NT2/D1 (cell line): ENCODE measurements at regions not wholly inside any gene's neighbourhood (a gene's known extent, or its start where the extent isn't known, plus 50 kb on each side); places are given as distances from the start of the nearest gene placed in this dataset.

Experiments used
- DNase-seq: peaks from one replicate; pipeline ENCODE4 v3.0.0-alpha.2; 2011; ENCODE audit warnings: low read depth, low spot score
- H3K27me3 ChIP-seq: 2 replicates; pipeline ENCODE4 v1.6.0; 2011; ENCODE audit warnings: mild to moderate bottlenecking; ENCODE audit not compliant: insufficient read length, insufficient read depth
- H3K36me3 ChIP-seq: 2 replicates; pipeline ENCODE4 v1.6.1; 2011; ENCODE audit warnings: mild to moderate bottlenecking, low read length, mixed read lengths; ENCODE audit not compliant: insufficient read depth, insufficient read length
- H3K4me1 ChIP-seq: 2 replicates; pipeline ENCODE4 v1.5.1; 2011; ENCODE audit not compliant: insufficient read depth, insufficient read length
- H3K4me3 ChIP-seq: 2 replicates; pipeline ENCODE4 v1.5.1; 2011; ENCODE audit warnings: low read depth; ENCODE audit not compliant: insufficient read length
- H3K9ac ChIP-seq: 2 replicates; pipeline ENCODE4 v1.6.0; 2011; ENCODE audit warnings: low read depth; ENCODE audit not compliant: insufficient read length
- H3K9me3 ChIP-seq: 2 replicates; pipeline ENCODE4 v1.5.1; 2011; ENCODE audit warnings: mild to moderate bottlenecking, low read length; ENCODE audit not compliant: insufficient read depth
- SUZ12 ChIP-seq: IDR thresholded peaks from 2 replicates; pipeline ENCODE4 v1.6.1; 2011; ENCODE audit not compliant: insufficient read length, insufficient read depth; ENCODE audit errors: extremely low read depth
- YY1 ChIP-seq: IDR thresholded peaks from 2 replicates; pipeline ENCODE4 v1.6.1; 2011; ENCODE audit not compliant: insufficient read length, insufficient read depth
- ZNF274 ChIP-seq: IDR thresholded peaks from 2 replicates; pipeline ENCODE4 v1.6.1; 2011; ENCODE audit warnings: mild to moderate bottlenecking, low read depth, low read length

DNA sequence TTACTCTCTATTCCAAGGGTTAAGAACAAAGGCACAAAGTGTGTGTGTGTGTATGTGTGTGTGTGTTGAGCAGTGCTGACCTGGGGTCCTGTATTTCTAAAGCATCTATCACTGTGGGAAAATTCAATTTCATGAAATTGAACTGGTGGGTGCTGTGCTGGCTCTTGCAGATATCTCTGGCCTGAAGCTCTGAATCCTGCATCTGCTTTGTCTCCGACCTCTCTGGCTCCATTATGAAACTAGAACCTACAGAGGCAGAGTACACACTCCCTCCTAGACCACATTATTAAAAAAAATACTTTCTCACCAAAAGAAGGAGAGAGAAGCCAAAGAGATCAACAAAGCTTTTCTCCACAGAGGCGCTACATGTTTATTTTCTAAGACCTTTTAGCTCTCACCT lies 88.4 kb upstream of the PDE4B start:
- no peak for TF ChIP-seq ZNF274
- no peak for TF ChIP-seq SUZ12
- no peak for TF ChIP-seq YY1
- no peak overlapping the region for H3K9ac ChIP-seq
- H3K27me3 ChIP-seq, result no peaks in the 10 kb centered on the region
- H3K9me3 ChIP-seq, result no peaks in the 10 kb centered on the region
- H3K36me3 ChIP-seq, result no peaks in the 10 kb centered on the region
- DNase-seq, result no peak
- no peaks in the 10 kb centered on the region for H3K4me1 ChIP-seq
- H3K4me3 ChIP-seq, result no peak overlapping the region

DNA sequence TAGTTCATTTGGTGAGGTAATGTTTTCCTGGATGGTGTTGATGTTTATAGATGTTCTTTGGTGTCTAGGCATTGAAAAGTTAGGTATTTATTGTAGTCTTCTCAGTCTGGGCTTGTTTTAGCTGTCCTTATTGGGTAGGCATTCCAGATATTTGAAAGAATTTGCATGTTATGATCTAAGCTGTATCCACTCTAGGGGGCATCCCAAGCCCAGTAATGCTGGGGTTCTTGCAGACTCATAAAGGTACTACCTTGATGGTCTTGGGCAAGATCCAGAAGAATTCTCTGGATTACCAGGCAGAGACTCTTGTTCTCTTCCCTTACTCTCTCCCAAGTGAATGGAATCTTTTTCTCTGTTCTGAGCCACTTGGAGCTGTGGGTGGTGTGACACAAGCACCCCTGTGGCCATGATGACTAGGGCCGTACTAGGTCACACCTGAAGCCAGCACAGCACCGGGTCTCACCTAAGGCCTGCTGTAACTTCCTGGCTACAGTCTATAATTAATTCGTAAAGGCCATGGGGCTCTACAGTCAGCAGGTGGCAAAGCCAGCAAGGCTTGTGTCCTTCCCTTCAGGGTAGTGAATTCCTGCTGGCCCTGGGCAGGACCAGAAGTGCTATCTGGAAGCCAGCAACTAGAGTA lies 74.8 kb upstream of the PDE4B start:
- no peaks in the 10 kb centered on the region for H3K4me1 ChIP-seq
- H3K36me3 ChIP-seq, result no peaks in the 10 kb centered on the region
- no peak for TF ChIP-seq SUZ12
- no peak for TF ChIP-seq ZNF274
- no peak for TF ChIP-seq YY1
- no peaks in the 10 kb centered on the region for H3K9me3 ChIP-seq
- H3K27me3 ChIP-seq, result no peaks in the 10 kb centered on the region
- DNase-seq, result no peak
- no peak overlapping the region for H3K4me3 ChIP-seq
- no peak overlapping the region for H3K9ac ChIP-seq

DNA sequence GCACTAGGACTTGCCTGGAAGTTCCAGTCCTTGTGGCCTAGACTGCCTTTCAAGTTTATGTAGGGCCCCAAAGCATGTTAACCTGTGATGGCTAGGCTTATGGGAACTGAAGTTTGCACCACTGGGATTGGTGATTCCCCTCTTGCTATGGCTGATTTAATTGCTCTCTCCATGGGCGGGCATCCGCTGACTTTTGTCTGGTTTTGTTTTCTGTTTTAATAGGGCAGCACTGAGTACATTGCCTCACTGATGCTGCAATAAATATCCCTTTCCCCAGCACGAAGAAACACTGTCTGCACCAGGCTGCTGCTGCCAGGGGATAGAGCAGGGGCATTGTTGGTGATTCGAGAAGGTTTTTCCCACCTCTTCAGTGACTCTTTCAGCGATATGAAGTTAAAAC lies 73.3 kb upstream of the PDE4B start:
- Histone ChIP-seq H3K36me3 (no peaks in the 10 kb centered on the region), H3K9ac (no peak overlapping the region), H3K27me3 (no peaks in the 10 kb centered on the region), H3K4me1 (no peaks in the 10 kb centered on the region), H3K4me3 (no peak overlapping the region), H3K9me3 (no peaks in the 10 kb centered on the region)
- no peak for TF ChIP-seq SUZ12
- no peak for TF ChIP-seq YY1
- no peak for TF ChIP-seq ZNF274
- no peak for DNase-seq

DNA sequence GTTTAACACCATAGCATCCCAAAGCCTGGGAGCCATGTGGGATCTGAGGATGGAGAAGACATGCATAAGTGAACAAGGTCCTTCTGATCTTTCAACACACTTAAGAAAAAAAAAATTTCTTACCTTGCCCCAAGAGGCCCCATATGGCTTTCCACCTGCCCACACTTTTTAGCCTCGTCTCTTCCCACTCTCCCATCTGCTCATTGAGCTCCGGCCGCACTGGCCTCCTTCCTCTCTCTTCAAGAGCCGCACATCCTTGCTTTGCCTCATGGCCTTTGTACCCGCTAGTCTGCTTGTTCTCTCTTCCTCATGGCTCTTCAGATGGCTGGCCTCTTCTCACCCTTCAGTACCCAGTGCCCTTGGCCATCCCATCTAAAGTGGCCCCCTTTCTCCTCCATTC lies 70.2 kb upstream of the PDE4B start:
- no peak overlapping the region for H3K9ac ChIP-seq
- H3K9me3 ChIP-seq, result no peaks in the 10 kb centered on the region
- DNase-seq, result no peak
- no peaks in the 10 kb centered on the region for H3K36me3 ChIP-seq
- no peaks in the 10 kb centered on the region for H3K4me1 ChIP-seq
- TF ChIP-seq SUZ12 (no peak), ZNF274 (no peak), YY1 (no peak)
- H3K27me3 ChIP-seq, result no peaks in the 10 kb centered on the region
- H3K4me3 ChIP-seq, result no peak overlapping the region

DNA sequence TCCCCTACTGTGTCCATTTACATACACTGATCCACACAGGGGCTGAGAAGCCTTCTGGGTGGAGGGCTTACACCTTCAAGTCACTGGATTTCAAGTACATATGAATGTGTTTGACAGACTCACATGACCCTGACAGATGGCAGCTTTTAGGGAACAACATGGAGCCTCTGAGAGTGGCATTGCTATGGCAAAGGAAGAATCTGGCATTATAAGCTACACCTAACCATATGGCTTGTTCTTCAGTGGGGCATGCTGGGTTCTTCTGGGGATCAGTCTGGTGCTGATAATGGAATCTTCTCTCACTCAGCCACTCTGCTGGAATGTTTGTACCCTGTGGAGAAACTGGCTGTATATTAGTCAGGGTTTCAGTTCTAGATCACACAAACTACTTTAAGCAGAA lies 68.5 kb upstream of the PDE4B start:
- no peaks in the 10 kb centered on the region for H3K4me1 ChIP-seq
- H3K9ac ChIP-seq, result no peak overlapping the region
- H3K27me3 ChIP-seq, result no peaks in the 10 kb centered on the region
- DNase-seq, result no peak
- H3K9me3 ChIP-seq, result no peaks in the 10 kb centered on the region
- H3K36me3 ChIP-seq, result no peaks in the 10 kb centered on the region
- no peak for TF ChIP-seq SUZ12
- TF ChIP-seq ZNF274, result no peak
- no peak overlapping the region for H3K4me3 ChIP-seq

DNA sequence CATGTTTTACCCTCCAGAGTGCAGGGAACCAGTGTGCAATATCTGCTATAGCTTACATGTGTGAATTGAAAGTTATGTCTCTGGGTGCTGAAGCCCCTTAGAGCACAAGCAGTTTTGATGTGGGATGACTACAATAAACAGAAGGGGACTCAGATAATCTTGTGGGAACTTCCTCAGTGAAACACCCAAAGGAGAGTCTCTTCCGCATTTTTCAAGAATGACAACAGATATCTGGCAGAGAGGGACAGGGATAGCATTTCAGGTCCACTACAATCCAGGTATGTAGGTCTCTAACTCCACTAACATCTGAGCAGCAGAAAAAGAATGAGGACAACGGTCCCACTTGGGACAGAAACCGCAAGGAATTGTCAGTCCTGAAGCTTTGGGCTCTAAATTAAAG lies 67.6 kb upstream of the PDE4B start:
- Histone ChIP-seq H3K9ac (no peak overlapping the region), H3K9me3 (no peaks in the 10 kb centered on the region), H3K4me3 (no peak overlapping the region), H3K27me3 (no peaks in the 10 kb centered on the region), H3K36me3 (no peaks in the 10 kb centered on the region), H3K4me1 (no peaks in the 10 kb centered on the region)
- TF ChIP-seq ZNF274 (no peak), YY1 (no peak), SUZ12 (no peak)
- DNase-seq, result no peak

DNA sequence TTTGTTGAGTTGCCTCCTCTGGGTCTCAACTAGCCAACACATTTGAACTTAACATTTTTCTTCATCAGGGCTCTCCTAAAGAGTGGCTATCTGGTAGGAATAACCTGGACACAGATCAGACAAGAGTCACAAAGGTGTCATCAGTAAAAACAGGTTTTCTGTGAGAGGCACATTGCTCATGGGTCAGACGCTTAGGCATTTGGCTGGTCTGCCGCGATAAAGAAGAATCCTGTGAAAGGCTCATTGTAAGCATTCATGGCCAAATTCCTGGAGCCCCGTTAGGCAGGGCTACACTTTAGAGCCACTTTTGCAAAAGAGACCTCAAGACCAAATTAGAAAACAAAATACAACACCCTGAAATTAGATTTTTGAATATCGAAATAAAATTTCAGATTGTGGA lies 64.2 kb upstream of the PDE4B start:
- Histone ChIP-seq H3K36me3 (no peaks in the 10 kb centered on the region), H3K9me3 (no peaks in the 10 kb centered on the region), H3K9ac (no peak overlapping the region), H3K4me3 (no peak overlapping the region), H3K27me3 (no peaks in the 10 kb centered on the region), H3K4me1 (no peaks in the 10 kb centered on the region)
- no peak for DNase-seq
- TF ChIP-seq YY1, result no peak

DNA sequence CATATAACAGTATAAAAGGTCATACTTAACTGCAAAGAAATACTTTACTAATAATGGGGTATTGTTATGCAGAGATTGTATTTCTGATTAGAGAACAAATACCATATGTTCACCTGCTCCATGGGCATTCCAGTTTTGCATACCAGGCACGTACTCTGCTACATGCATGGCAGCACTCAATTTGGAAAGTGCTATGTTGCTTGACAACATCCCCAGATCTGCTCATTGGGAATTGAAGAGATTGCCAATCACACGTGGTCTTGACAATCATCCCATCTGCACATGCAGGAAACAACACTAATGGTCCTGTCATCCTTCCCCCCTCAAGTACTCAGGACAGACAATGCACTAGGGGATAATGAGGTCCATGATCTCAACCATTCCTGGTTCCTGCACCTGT lies 63.4 kb upstream of the PDE4B start:
- Histone ChIP-seq H3K4me3 (no peak overlapping the region), H3K27me3 (no peaks in the 10 kb centered on the region), H3K9ac (no peak overlapping the region), H3K36me3 (no peaks in the 10 kb centered on the region), H3K4me1 (no peaks in the 10 kb centered on the region), H3K9me3 (no peaks in the 10 kb centered on the region)
- no peak for TF ChIP-seq YY1
- TF ChIP-seq ZNF274, result no peak
- TF ChIP-seq SUZ12, result no peak
- no peak for DNase-seq
